Activated CD8-positive, alpha-beta memory T cell treated with anti-CD3 and anti-CD28 coated beads, Interleukin-2, amount 10 ng/mL, durations not matched to agents 7 days and 5 days (primary cell): ENCODE measurements at regions not wholly inside any gene's neighbourhood (a gene's known extent, or its start where the extent isn't known, plus 50 kb on each side); places are given as distances from the start of the nearest gene placed in this dataset.
"Not testable (repeated sequence)": the region's sequence is repeated elsewhere in the genome, so short reads cannot be mapped to it uniquely, and the experiment has no call there.

Experiments used
- ATAC-seq: fragments of 150-1000 bp; cut with Tn5 transposase; one replicate; pipeline ENCODE4 v1.10.0; 2021; ENCODE audit warnings: moderate library complexity
- CTCF ChIA-PET: fragments of 350-600 bp; sonication (Branson Sonifier 250); formaldehyde crosslinking; loops from one replicate; lab custom pipeline; 2021; ENCODE audit warnings: antibody characterized with exemption; lab: Charles Lee
- DNase-seq: peaks from one replicate; pipeline ENCODE4 v3.0.0-alpha.2; 2020
- H3K27ac Mint-ChIP-seq: one replicate; pipeline ENCODE4 v1.8.0; 2021; ENCODE audit warnings: mild to moderate bottlenecking, mixed read lengths
- H3K27me3 Mint-ChIP-seq: one replicate; pipeline ENCODE4 v1.8.0; 2021; ENCODE audit warnings: mixed read lengths
- H3K36me3 Mint-ChIP-seq: one replicate; pipeline ENCODE4 v1.8.0; 2021; ENCODE audit warnings: mild to moderate bottlenecking, mixed read lengths
- H3K4me1 Mint-ChIP-seq: one replicate; pipeline ENCODE4 v1.8.0; 2021; ENCODE audit warnings: mixed read lengths
- H3K4me3 Mint-ChIP-seq: one replicate; pipeline ENCODE4 v1.8.0; 2021; ENCODE audit warnings: mild to moderate bottlenecking, moderate library complexity, mixed read lengths
- H3K9me3 Mint-ChIP-seq: one replicate; pipeline ENCODE4 v1.8.0; 2022; ENCODE audit warnings: low read depth, mixed read lengths

GRCh38 chr16:21487956-21488355 is 111.4 kb upstream of the METTL9 start:
- ATAC-seq, H3K27me3 Mint-ChIP-seq, CTCF ChIA-PET, H3K36me3 Mint-ChIP-seq, H3K9me3 Mint-ChIP-seq, H3K4me1 Mint-ChIP-seq, DNase-seq, H3K4me3 Mint-ChIP-seq: not testable (repeated sequence)
- peak overlapping the region; percentile 18 for H3K27ac Mint-ChIP-seq

GRCh38 chr16:21499046-21499445 is 100.3 kb upstream of the METTL9 start:
- H3K27me3 Mint-ChIP-seq, H3K36me3 Mint-ChIP-seq, H3K27ac Mint-ChIP-seq, CTCF ChIA-PET, H3K9me3 Mint-ChIP-seq, DNase-seq, ATAC-seq, H3K4me3 Mint-ChIP-seq: not testable (repeated sequence)
- H3K4me1 Mint-ChIP-seq: peaks cover 12% of the 10 kb centered on the region

- Mint-ChIP-seq H3K36me3 (peaks cover 11% of the 10 kb centered on the region), H3K4me1 (peaks cover 23% of the 10 kb centered on the region), H3K4me3 (peak overlapping the region; percentile 87), H3K27ac (peak overlapping the region; percentile 94)
- CTCF ChIA-PET, H3K9me3 Mint-ChIP-seq, H3K27me3 Mint-ChIP-seq: not testable (repeated sequence)
- peak; percentile 74 for ATAC-seq
- DNase-seq: peak; percentile 84
These were observed 98.0 kb upstream of the METTL9 start for GRCh38 chr16:21501223-21501868.

GRCh38 chr16:21501869-21502667 is 97.3 kb upstream of the METTL9 start:
- Mint-ChIP-seq H3K27me3 (no peaks in the 10 kb centered on the region), H3K4me3 (peak overlapping the region; percentile 87), H3K4me1 (peaks cover 28% of the 10 kb centered on the region), H3K36me3 (peaks cover 15% of the 10 kb centered on the region), H3K9me3 (no peaks in the 10 kb centered on the region), H3K27ac (peak overlapping the region; percentile 94)
- ATAC-seq: peak; percentile 81
- peak; percentile 95 for DNase-seq
- CTCF ChIA-PET: no interaction called here

- Mint-ChIP-seq H3K27ac (peak overlapping the region; percentile 75), H3K4me1 (peaks cover 41% of the 10 kb centered on the region), H3K4me3 (peak overlapping the region; percentile 16), H3K36me3 (peaks cover 23% of the 10 kb centered on the region)
- CTCF ChIA-PET, DNase-seq, H3K9me3 Mint-ChIP-seq, ATAC-seq, H3K27me3 Mint-ChIP-seq: not testable (repeated sequence)
These were observed 95.8 kb upstream of the METTL9 start for GRCh38 chr16:21503574-21503920.

GRCh38 chr16:21503941-21504832 is 95.2 kb upstream of the METTL9 start:
- Mint-ChIP-seq H3K27ac (peak overlapping the region; percentile 75), H3K4me1 (peaks cover 47% of the 10 kb centered on the region), H3K36me3 (peaks cover 25% of the 10 kb centered on the region), H3K4me3 (peak overlapping the region; percentile 16)
- H3K9me3 Mint-ChIP-seq, CTCF ChIA-PET, H3K27me3 Mint-ChIP-seq, ATAC-seq: not testable (repeated sequence)
- DNase-seq: peak; percentile 43

GRCh38 chr16:21505751-21506520 is 93.4 kb upstream of the METTL9 start:
- CTCF ChIA-PET: not testable (repeated sequence)

GRCh38 chr16:21506857-21507456 is 92.4 kb upstream of the METTL9 start:
- ATAC-seq (peak; percentile 75), DNase-seq (peak; percentile 93)
- peaks cover 34% of the 10 kb centered on the region for H3K36me3 Mint-ChIP-seq
- H3K4me1 Mint-ChIP-seq: peaks cover 73% of the 10 kb centered on the region
- H3K9me3 Mint-ChIP-seq, CTCF ChIA-PET, H3K27me3 Mint-ChIP-seq: not testable (repeated sequence)
- H3K4me3 Mint-ChIP-seq: peak overlapping the region; percentile 80
- H3K27ac Mint-ChIP-seq: peak overlapping the region; percentile 99

More at GRCh38 chr16:21505751-21506520, 93.4 kb upstream of the METTL9 start:
- not testable (repeated sequence) for H3K9me3 Mint-ChIP-seq, ATAC-seq, H3K27me3 Mint-ChIP-seq
- Mint-ChIP-seq H3K4me3 (peak overlapping the region; percentile 80), H3K4me1 (peaks cover 63% of the 10 kb centered on the region), H3K27ac (peak overlapping the region; percentile 99), H3K36me3 (peaks cover 30% of the 10 kb centered on the region)
- peak; percentile 38 for DNase-seq

GRCh38 chr16:21507631-21508305 is 91.6 kb upstream of the METTL9 start:
- Mint-ChIP-seq H3K4me1 (peaks cover 78% of the 10 kb centered on the region), H3K36me3 (peaks cover 37% of the 10 kb centered on the region), H3K4me3 (peak overlapping the region; percentile 80), H3K27ac (peak overlapping the region; percentile 99)
- CTCF ChIA-PET: interaction anchor here (0.5 kb wide), 1 partner anchor 349 kb away, joined by 3 read pairs; no protein-coding TSS in a partner anchor
- not testable (repeated sequence) for H3K27me3 Mint-ChIP-seq, ATAC-seq, H3K9me3 Mint-ChIP-seq
- peak; percentile 44 for DNase-seq

GRCh38 chr16:21508661-21509436 is 90.5 kb upstream of the METTL9 start:
- DNase-seq: peak; percentile 48
- Mint-ChIP-seq H3K36me3 (peaks cover 33% of the 10 kb centered on the region), H3K4me3 (peak overlapping the region; percentile 80)

GRCh38 chr16:21509437-21510086 is 89.8 kb upstream of the METTL9 start:
- Mint-ChIP-seq H3K4me1 (peaks cover 80% of the 10 kb centered on the region), H3K27ac (peak overlapping the region; percentile 99), H3K36me3 (peaks cover 39% of the 10 kb centered on the region)
- peak; percentile 41 for DNase-seq
- H3K27me3 Mint-ChIP-seq, H3K9me3 Mint-ChIP-seq, H3K4me3 Mint-ChIP-seq, ATAC-seq, CTCF ChIA-PET: not testable (repeated sequence)

More at GRCh38 chr16:21508661-21509436, 90.5 kb upstream of the METTL9 start:
- CTCF ChIA-PET, H3K27me3 Mint-ChIP-seq, ATAC-seq, H3K9me3 Mint-ChIP-seq: not testable (repeated sequence)
- H3K4me1 Mint-ChIP-seq: peaks cover 76% of the 10 kb centered on the region
- peak overlapping the region; percentile 99 for H3K27ac Mint-ChIP-seq
